SK-N-MC (cell line): ENCODE measurements at regions not wholly inside any gene's neighbourhood (a gene's known extent, or its start where the extent isn't known, plus 50 kb on each side); places are given as distances from the start of the nearest gene placed in this dataset.

Experiments used
- EZH2 ChIP-seq: fragments of 200-600 bp; sonication (generic); IDR thresholded peaks from one replicate; pipeline ENCODE4 v1.6.1; 2017; ENCODE audit warnings: antibody characterized with exemption
- FOXP2 ChIP-seq: optimal IDR thresholded peaks from 2 replicates; pipeline ENCODE3; 2011; ENCODE audit warnings: mild to moderate bottlenecking, moderate library complexity; ENCODE audit not compliant: insufficient read depth; ENCODE audit errors: extremely low read length, control extremely low read depth
- POLR2AphosphoS5 ChIP-seq: IDR thresholded peaks from 2 replicates; pipeline ENCODE4 v1.6.1; 2012; ENCODE audit warnings: mild to moderate bottlenecking, low read depth, low read length, borderline replicate concordance

DNA sequence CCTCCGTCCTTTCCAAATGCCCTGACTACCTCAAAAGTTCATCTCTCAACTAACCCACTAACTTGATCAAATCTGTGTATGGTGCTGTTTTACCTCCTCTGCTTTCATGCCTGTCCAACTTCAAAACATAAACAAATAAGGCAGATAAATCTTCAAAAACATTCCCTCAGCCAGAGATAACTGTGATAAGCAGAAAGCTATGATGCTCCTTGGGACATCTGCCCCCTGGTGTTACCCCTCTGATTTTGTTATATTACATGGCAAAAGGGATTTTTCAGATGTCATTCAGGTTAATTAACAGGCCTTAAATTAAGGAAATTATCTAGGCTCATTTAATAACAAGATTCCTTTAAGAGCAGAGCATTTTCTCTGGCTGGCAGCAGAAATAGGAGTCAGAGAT, 810.8 kb upstream of the CHAC2 start:
- no peak for TF ChIP-seq EZH2
- TF ChIP-seq POLR2AphosphoS5: no peak
- TF ChIP-seq FOXP2: no peak
